GM19328 (cell line): ENCODE measurements at regions not wholly inside any gene's neighbourhood (a gene's known extent, or its start where the extent isn't known, plus 50 kb on each side); places are given as distances from the start of the nearest gene placed in this dataset.
"Not testable (repeated sequence)": the region's sequence is repeated elsewhere in the genome, so short reads cannot be mapped to it uniquely, and the experiment has no call there.

ENCODE experiments used
- ATAC-seq: cut with Tn5 transposase; IDR thresholded peaks from one replicate; pipeline ENCODE4 v1.9.1; 2021; ENCODE audit warnings: mild to moderate bottlenecking, moderate library complexity; ENCODE audit not compliant: unreplicated experiment

GRCh38 chr3:24545887-24546286 is 51.2 kb upstream of the THRB start:
- no peak for ATAC-seq

DNA sequence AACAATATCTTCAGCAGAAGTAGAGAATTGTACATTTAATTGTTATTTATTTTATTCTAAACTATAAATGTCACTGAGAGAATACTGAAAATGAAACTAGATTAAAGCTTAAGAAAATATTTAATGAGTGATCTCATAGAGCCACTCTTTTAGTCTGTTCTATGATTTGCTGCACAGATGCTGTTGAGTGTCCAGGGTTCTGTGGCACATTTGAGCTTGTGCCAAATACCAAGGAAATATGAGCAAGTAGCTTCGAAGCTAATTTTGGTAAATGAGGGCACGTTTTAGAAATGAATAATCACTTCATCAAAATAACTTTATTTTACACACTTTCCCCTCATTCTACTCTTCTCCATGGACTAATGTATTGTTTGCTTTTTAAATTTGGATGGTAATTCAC is 53.6 kb upstream of the THRB start:
- ATAC-seq = no peak

DNA sequence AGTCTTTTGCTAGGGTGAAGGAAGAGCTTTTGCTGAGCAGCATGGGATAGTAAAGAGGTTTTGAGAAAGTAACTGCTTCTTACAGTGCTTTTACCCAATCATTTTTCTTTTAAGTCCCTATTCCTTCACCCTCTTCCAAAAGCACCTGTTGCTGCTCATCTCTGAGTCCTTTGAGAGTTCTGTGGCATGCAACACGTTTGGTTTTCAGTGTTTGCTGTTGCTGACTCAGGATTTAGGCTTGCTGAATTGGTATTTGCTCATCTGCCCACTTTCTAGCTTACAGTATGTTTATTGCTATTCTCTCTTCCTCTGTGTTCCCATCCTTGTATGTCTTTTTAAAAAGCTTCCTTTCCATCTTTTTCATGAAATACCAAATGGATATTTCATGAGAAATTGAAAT is 55.9 kb upstream of the THRB start:
- no peak for ATAC-seq

- no peak for ATAC-seq
These were observed 57.0 kb upstream of the THRB start for GRCh38 chr3:24551626-24552025.

- ATAC-seq = no peak
These were observed 68.2 kb upstream of the THRB start for GRCh38 chr3:24562895-24563294.

GRCh38 chr3:24565053-24565452 is 70.4 kb upstream of the THRB start:
- no peak for ATAC-seq

- ATAC-seq = no peak
These were observed 71.0 kb upstream of the THRB start for GRCh38 chr3:24565656-24566055.

DNA sequence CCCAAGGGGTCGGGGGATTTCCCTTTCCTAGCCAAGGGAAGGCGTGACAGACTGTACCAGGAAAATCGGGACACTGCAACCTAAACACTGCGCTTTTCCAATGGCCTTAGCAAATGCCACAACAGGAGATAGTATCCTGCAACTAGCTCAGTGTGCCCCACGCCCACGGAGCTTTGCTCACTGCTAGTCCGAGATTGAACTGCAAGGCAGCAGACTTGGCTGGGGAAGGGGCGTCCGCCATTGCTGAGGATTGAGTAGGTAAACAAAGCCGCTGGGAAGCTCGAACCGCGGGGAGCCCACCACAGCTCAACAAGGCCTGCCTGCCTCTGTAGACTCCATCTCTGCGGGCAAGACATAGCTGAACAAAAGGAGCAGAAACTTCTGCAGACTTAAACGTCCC is 72.3 kb upstream of the THRB start:
- no peak for ATAC-seq

- not testable (repeated sequence) for ATAC-seq
These were observed 77.8 kb upstream of the THRB start for GRCh38 chr3:24572409-24572808.

GRCh38 chr3:24573576-24573975 is 78.9 kb upstream of the THRB start:
- ATAC-seq = no peak

- ATAC-seq = no peak
These were observed 83.7 kb upstream of the THRB start for GRCh38 chr3:24578324-24578723.

GRCh38 chr3:24578951-24579421 is 84.3 kb upstream of the THRB start:
- no peak for ATAC-seq

GRCh38 chr3:24582431-24583403 is 88.1 kb upstream of the THRB start:
- no peak for ATAC-seq

- ATAC-seq = no peak
These were observed 92.3 kb upstream of the THRB start for GRCh38 chr3:24586920-24587319.

DNA sequence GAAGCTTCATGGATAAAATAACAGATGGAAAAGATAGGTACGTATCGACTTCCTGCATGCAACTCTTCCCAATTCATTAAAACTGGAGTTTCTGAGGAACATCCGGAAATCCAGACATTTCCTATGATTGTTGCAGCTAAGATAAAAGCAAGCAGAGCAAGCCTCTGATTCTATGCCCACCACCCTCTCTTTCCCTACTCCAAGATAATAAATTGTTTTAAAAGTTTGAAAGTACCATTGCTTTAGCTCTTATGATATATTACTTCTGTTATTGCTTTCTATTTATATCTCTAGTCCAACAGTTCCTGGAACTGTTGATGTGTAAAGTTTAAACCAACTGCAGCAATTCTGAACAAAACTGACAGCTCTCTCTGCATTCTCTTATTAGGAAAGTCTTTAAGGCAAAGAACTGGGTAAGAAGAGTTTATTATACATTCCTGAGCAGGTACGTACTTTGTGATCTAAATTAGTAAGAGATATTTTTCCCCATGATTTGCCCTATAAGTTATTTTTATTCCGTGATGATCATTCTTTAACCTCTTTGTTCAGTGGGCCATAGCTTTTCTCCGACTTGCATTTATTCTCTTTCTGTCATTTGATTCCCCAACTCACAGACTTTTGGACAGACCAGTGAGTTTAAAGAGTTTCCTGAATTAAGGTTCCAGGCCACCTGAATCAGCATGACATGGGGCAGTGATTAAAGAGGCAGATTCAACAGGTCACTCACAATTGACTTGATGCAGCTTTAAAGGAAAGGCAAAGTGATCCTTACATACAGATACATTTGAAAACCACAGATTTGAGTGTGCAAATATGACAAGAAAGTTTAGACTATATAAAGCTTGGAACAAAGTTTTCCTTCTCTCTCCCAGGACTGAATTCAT is 94.2 kb upstream of the THRB start:
- no peak for ATAC-seq

DNA sequence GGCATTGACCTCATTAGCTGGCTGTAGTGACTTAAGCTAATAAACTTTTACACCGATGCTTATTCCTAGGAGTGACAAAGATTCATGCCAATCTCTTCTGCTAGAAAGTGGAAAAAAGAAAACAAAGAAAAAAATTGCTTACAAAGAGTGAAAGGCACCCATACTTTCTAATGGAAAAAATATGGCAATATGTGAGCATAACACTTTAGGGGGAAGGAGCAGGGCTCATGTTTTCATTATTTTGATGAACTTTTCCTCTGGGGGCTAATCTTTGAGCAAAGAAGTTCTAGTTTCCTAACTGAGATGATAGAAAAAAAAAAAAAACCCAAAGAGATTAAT is 94.8 kb upstream of the THRB start:
- ATAC-seq = no peak

DNA sequence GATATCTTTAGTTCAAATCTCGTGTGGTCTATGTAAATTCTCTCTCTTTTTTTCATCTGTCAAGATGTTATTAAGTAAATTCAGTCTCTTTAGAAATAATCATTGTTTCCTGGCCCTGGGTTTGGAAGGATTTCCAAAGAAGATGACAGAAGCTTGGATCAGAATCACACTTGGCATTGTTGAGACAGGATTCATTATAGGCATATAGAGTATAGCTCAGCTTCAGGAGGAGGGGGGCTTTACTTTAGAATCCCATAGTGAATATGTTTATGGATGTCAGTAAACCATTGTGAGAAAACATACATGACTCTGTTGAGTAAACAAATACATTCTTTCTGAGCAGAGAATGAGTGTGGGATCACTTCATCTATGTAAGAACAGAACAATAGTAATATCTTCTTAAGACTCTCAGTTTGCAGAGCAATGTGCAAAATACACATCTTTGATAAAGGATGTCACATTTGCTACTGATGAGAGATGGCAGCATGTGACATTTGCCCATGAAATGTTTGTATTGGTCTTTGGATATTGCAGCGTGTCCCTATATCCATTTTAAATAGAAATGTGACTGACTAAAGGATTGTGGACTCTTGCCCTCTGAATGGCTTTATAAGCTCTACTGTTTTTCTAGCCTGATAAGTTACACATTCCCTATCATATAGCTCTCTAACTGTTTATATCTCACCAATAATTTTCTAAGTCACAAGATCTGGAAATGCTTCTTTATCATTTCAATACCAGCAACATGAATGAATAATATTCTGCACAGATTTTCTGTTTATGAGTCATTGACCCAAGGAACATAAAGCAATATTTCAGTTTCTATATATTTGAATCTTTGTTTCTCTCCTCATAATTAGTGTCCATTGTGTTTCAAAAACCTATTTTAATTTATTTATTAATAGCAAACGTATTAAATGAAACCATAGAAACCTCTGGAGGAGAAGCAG is 95.6 kb upstream of the THRB start:
- ATAC-seq = no peak

DNA sequence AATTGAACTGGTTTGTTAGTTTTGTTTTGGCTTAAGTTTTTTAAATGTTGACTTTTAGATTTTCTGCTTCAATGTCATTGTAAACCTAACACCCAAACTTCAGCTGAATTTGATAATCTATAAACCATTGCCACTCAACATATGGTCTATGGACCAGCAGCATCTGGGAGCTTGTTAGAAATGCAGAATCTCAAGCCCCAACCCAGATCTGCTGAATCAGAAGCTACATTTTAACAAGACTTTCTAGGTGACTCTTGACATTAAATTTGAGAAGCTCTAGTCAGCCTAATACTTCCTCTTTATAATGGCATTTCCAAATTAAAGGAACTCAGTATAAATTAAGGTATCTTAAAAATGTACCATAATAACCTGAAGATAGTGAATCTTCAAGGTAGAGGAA is 96.5 kb upstream of the THRB start:
- no peak for ATAC-seq

- no peak for ATAC-seq
These were observed 97.3 kb upstream of the THRB start for GRCh38 chr3:24591661-24592555.

GRCh38 chr3:24594161-24594560 is 99.5 kb upstream of the THRB start:
- ATAC-seq = no peak
